HG02678 (cell line): ENCODE measurements at regions not wholly inside any gene's neighbourhood (a gene's known extent, or its start where the extent isn't known, plus 50 kb on each side); places are given as distances from the start of the nearest gene placed in this dataset.

Experiments
- ATAC-seq: cut with Tn5 transposase; IDR thresholded peaks from one replicate; pipeline ENCODE4 v1.9.1; 2021; ENCODE audit warnings: mild to moderate bottlenecking, moderate library complexity; ENCODE audit not compliant: unreplicated experiment

- ATAC-seq: no peak
Measured at GRCh38 chr20:39299783-39300182, 337.6 kb downstream of the DHX35 start.

GRCh38 chr20:39298571-39299506, 336.7 kb downstream of the DHX35 start:
- ATAC-seq: no peak

- no peak for ATAC-seq
Measured at GRCh38 chr20:39298121-39298520, 336.0 kb downstream of the DHX35 start.

GRCh38 chr20:39295301-39295700, 333.2 kb downstream of the DHX35 start:
- no peak for ATAC-seq

GRCh38 chr20:39294137-39294725, 332.1 kb downstream of the DHX35 start:
- no peak for ATAC-seq

- no peak for ATAC-seq
Measured at GRCh38 chr20:39292193-39292736, 330.1 kb downstream of the DHX35 start.

GRCh38 chr20:39291301-39291700, 329.2 kb downstream of the DHX35 start:
- ATAC-seq: no peak

- no peak for ATAC-seq
Measured at GRCh38 chr20:39290575-39290974, 328.4 kb downstream of the DHX35 start.

- ATAC-seq: no peak
Measured at GRCh38 chr20:39289831-39290230, 327.7 kb downstream of the DHX35 start.

- no peak for ATAC-seq
Measured at GRCh38 chr20:39289316-39289715, 327.2 kb downstream of the DHX35 start.

GRCh38 chr20:39283464-39283863, 321.3 kb downstream of the DHX35 start:
- ATAC-seq: no peak

- ATAC-seq: no peak
Measured at GRCh38 chr20:39282619-39283092, 320.5 kb downstream of the DHX35 start.

- ATAC-seq: no peak
Measured at GRCh38 chr20:39280875-39281274, 318.7 kb downstream of the DHX35 start.

GRCh38 chr20:39278230-39278788, 316.2 kb downstream of the DHX35 start:
- no peak for ATAC-seq

- no peak for ATAC-seq
Measured at GRCh38 chr20:39277185-39277584, 315.0 kb downstream of the DHX35 start.

GRCh38 chr20:39270837-39271604, 308.9 kb downstream of the DHX35 start:
- no peak for ATAC-seq

GRCh38 chr20:39269493-39270217, 307.5 kb downstream of the DHX35 start:
- no peak for ATAC-seq

GRCh38 chr20:39268981-39269461, 306.9 kb downstream of the DHX35 start:
- peak; percentile 72 for ATAC-seq

- no peak for ATAC-seq
Measured at GRCh38 chr20:39268491-39268951, 306.4 kb downstream of the DHX35 start.

GRCh38 chr20:39266989-39267388, 304.8 kb downstream of the DHX35 start:
- no peak for ATAC-seq
